Suprapubic skin (tissue), 3 donors: ENCODE measurements at regions not wholly inside any gene's neighbourhood (a gene's known extent, or its start where the extent isn't known, plus 50 kb on each side); places are given as distances from the start of the nearest gene placed in this dataset.

Source experiments
- EP300 ChIP-seq: sonication (generic); formaldehyde crosslinking; IDR thresholded peaks from one replicate; pipeline ENCODE4 v1.6.1; 2017; ENCODE audit warnings: antibody characterized with exemption
- POLR2A ChIP-seq, 2 donors: fragments of 450-650 bp; IDR thresholded peaks; one replicate each; pipeline ENCODE4 v1.6.1; 2017; ENCODE audit warnings: antibody characterized with exemption in 2 of 2, mild to moderate bottlenecking in 2 of 2, moderate library complexity in 2 of 2
- TF ChIP-seq, protein P1 (sequence below), 2 donors: fragments of 200-600 bp in 1 of 2; fragments of 450-650 bp in 1 of 2; sonication (generic) in 1 of 2; IDR thresholded peaks; one replicate each; pipeline ENCODE4 v1.5.1; 2016 to 2019; ENCODE audit warnings: antibody characterized with exemption in 2 of 2, mild to moderate bottlenecking in 1 of 2, moderate library complexity in 1 of 2

DNA sequence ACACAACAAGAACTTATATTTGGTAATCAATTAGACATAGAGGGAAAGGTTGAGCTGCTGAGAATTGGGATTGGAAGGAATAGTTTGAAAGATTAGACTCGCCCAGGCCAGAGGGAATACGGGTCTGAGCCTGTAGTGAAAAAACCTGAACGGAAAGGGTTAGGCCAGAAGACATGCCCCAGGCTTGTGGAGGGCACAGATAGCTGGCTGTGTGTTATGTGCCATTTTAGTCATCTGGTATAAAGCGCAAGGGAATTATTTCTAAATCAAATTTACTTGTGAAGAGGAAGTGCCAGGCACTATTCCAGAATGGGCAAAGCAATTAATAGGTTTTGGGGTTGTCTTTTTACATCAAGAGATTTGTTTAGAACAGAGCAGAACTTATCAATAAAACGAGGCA, 187.5 kb upstream of the ANKRD50 start:
- TF ChIP-seq, protein P1, sequence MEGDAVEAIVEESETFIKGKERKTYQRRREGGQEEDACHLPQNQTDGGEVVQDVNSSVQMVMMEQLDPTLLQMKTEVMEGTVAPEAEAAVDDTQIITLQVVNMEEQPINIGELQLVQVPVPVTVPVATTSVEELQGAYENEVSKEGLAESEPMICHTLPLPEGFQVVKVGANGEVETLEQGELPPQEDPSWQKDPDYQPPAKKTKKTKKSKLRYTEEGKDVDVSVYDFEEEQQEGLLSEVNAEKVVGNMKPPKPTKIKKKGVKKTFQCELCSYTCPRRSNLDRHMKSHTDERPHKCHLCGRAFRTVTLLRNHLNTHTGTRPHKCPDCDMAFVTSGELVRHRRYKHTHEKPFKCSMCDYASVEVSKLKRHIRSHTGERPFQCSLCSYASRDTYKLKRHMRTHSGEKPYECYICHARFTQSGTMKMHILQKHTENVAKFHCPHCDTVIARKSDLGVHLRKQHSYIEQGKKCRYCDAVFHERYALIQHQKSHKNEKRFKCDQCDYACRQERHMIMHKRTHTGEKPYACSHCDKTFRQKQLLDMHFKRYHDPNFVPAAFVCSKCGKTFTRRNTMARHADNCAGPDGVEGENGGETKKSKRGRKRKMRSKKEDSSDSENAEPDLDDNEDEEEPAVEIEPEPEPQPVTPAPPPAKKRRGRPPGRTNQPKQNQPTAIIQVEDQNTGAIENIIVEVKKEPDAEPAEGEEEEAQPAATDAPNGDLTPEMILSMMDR (IDR thresholded peaks at IDR 0.05), result no peak
- TF ChIP-seq POLR2A (IDR thresholded peaks at IDR 0.05) (no peak), EP300 (no peak)
